HG02759 (cell line): ENCODE measurements at regions not wholly inside any gene's neighbourhood (a gene's known extent, or its start where the extent isn't known, plus 50 kb on each side); places are given as distances from the start of the nearest gene placed in this dataset.
"Not testable (repeated sequence)": the region's sequence is repeated elsewhere in the genome, so short reads cannot be mapped to it uniquely, and the experiment has no call there.

Source experiments
- ATAC-seq: cut with Tn5 transposase; IDR thresholded peaks from one replicate; pipeline ENCODE4 v1.9.1; 2021; ENCODE audit warnings: mild to moderate bottlenecking, moderate library complexity; ENCODE audit not compliant: unreplicated experiment

DNA sequence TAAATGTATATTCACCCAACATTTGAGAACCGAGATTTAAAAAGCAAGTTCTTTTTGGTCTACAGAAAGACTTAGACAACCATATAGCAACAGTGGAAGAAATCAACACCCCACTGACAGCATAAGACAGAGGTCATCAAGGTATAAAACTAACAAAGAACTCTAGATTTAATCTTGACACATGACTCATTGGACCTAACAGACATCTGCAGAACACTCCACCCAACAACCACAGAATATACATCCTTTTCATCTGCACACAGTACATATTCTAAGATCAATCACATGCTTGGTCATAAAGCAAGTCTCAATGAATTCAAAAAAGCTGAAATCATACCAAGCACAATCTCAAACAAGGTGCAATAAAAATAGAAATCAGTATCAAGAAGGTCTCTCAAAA is 65.8 kb downstream of the SPIN4 start:
- no peak for ATAC-seq

DNA sequence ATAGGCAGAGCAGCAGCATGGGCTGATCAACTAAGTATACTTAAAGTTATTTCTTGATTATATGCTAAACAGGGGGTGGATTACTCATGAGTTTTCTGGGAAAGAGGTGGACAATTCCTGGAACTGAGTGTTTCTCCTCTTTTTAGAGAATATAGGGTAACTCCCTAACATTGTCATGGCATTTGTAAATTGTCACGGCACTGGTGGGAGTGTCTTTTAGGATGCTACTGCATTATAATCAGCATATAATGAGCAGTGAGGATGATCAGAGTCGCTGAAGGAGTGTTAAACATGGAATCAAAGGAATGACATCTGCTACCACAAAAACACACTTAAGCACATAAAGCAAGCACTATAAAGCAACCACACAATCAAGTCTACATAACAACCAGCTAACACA is 66.5 kb downstream of the SPIN4 start:
- no peak for ATAC-seq

DNA sequence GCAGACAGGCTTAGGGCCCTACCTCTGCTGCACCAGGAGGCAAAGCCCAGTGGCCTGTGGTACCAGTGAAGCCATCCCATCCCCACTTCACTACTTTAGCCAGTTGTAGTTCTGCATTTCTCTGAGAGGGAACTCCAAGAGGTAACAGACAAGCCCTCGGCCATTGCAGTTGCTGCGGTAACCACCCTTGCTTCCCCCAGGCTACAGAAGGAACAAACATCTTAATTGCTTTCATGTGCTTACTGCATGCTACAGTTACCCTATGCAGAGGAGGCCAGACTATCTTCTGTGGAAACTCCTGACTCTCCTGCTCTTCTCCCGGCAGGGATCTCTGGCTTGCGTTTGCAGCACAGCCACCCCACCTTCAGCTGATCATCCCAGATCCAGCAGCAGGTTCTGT is 67.8 kb downstream of the SPIN4 start:
- ATAC-seq = no peak

DNA sequence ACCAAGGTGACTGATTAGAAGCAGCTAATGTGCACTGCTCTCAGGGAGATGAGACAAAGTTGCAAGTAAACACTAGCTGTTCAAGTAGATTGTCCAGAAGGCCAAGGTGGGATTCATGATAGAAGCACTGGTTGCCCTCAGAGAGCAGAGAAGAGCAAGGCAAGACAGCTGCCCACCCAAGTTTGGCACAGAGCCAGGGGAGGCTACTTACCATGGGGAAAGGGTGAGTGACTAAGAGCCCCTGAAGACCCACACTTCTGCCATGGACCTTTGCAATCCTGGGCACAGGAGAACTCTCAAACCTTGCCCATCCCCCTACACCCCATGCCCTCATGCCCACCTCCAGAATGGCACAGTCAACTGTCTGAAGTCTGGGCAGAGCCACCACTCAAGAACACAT is 68.3 kb downstream of the SPIN4 start:
- ATAC-seq = no peak

DNA sequence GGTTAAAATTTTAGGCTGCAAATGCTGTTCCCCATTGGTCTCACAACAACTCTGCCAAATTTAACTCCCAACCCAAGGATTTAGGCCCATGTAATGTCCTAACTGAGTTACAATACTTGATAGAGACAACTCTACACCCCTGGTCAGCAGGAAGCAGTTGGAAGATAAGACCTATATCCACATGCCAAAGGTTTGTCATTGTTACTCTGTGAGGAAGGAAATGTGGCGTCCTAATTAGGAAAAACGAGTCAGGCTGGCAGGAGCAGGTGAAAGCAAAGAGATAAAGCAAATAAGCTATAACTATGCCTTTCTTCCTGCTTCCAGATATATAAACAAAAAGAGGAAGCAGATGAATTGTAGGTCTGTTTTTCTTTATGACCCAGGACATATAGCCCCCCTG is 69.1 kb downstream of the SPIN4 start:
- no peak for ATAC-seq

DNA sequence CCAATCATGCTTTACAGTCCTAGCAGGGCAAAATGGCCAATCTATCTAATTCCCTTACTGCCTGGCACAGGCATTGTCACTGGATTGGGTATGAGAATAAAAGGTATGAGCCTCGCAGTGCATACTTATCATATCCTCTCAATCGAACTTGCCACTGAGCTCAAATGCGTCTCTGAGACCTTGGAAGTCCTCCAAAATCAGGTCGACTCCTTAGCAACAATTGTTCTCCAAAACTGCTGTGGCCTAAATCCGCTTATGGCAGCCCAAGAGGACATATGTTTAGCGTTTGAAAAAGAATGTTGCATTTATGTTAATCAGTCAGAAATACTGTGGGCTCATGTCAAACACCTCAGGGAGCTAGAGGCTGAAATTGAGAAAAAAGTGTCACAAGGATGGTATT is 69.7 kb downstream of the SPIN4 start:
- ATAC-seq = no peak

DNA sequence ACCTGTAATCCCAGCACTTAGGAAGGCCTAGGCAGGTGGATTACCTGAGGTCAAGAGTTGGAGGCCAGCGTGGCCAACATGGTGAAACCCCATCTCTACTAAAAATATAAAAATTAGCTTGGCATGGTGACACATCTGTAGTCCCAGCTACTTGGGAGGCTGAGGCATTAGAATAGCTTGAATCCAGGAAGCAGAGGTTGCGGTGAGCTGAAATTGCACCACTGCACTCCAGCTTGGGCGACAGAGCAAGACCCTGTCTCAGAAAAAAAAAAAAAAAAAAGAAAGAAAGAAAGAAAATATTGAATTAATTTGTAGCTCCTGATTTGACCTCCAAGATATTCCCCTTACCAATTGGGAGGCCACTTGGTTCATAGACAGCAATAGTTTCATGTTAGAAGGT is 73.7 kb downstream of the SPIN4 start:
- ATAC-seq = not testable (repeated sequence)

DNA sequence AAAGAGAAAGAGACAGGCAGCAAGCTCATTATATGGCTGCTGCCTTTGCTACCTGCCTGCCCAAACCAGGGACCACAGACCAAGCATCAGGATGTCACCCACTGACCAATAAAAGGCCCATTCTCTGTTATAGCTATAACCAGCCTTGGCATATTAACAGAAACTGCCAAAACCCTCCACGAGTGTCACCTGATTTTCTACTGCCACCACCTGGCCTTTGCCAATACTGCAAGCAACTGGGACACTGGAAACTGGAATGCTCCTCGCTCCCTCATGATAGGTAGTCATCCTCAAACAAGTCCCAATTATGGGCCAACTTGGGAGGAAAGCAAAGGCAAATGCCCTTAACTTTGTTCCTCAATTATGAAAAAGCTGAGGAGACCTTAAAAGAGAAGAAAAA is 76.0 kb downstream of the SPIN4 start:
- no peak for ATAC-seq

DNA sequence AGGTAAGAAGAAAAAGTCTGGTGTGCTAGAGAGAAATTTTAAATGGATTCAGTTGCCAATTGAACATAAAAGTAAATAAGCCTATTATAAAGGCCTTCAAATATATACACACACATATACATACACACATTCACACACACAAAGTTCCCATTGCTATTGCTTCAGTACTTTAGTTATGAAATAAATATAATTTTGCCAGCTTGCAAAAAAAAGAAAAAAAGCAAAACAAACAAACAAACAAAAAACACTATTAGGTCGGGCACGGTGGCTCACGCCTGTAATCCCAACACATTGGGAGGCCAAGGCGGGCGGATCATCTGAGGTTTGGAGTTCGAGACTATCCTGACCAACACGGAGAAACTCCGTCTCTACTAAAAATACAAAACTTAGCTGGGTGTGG is 80.3 kb downstream of the SPIN4 start:
- ATAC-seq = no peak

DNA sequence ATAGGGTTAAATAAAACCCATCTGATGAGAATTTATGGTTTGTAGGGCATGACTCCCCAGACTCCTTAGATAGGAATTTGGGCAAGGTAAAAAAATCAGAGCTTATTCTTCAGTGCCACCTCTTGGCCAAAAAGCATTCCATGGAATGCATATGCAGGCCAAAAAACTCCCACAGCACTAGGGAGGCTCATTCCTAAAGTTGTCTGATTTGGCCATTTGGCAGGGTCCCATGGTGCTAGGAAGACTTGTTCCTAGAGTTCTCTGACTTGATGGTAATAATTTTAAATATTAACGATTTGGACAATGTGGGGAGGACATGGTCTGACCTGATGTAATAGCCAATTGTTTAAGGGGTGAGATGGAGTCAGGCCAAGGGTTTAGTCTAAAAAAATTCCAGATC is 93.0 kb downstream of the SPIN4 start:
- no peak for ATAC-seq

DNA sequence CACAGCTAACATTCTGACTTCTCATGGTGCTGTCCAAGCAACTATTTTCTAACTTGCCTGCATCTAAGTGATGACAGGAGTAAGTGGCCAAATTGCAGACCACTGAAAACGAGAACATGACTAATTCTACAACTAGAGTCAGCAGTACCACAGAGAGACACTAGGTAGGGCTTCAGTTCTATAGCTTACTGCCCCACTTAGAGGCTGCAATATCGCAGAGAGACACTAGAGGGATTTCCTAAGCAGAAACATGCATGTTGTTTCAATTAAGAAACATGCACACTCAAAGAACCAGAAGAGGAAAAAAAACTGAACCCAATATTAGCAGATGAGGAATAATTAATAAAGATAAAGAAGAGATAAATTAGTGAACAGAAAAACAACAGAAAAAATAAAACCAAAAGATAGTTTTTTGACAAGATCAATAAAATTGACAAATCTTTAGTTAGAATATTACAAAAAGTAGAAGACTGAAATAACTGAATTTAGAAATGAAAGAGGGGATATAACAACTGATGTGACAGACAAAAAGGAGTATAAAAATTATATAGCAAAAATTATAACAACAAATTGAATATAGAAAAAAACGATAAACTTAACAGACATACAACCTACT is 100.8 kb downstream of the SPIN4 start:
- peak; percentile 100 for ATAC-seq

DNA sequence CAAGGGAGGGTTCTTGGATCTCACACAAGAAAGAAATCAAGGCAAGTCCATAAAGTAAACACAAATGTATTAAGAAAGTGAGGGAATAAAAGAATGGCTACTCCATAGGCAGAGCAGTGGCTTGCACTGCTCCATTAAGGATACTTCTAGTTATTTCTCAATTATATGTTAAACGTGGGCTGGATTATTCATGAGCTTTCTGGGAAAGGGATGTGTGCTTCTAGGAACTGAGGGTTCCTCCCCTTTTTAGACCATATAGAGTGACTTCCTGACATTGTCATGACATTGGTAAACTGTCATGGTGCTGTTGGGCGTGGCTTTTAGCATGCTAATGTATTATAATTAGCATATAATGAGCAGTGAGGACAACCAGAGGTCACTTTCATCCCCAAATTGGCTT is 108.4 kb downstream of the SPIN4 start:
- not testable (repeated sequence) for ATAC-seq

DNA sequence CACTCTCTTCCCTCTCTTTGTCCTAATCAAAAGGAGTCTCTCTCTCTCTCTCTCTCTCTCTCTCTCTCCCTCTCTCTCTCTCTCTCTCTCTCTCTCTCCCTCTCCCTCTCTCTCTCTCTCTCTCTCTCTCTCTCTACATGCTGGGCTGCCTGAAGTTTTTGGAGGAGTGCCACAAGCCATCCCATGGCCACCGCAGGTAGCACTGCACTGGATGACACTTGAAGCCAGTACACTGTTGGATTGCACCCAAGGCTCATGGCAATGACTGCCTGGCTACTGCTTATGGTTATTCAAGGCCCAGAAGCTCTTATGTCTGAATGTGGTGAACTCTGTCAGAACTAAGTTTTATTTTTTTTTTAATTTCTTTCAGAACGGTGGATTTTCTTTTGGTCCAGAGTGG is 115.2 kb downstream of the SPIN4 start:
- not testable (repeated sequence) for ATAC-seq

DNA sequence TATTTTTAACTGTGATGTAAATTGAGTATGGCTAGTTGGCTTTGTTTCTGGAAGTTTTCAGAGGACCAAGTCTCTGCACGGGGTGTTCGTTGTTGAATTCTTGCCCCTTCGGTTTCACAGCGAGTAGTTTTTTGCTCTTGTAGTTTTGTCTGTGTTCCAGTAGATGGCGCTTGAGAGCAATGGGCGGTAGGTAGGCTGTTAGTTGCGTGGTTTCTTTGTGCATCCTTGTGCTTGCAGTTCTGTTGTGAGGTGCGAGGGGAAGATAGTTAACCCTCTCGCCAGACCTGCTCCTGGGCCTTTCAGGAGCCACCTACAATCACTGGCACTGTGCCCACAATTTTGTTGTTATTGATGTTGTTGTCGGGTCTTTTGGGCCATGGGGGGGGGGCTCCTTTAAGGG is 118.1 kb downstream of the SPIN4 start:
- ATAC-seq = not testable (repeated sequence)

DNA sequence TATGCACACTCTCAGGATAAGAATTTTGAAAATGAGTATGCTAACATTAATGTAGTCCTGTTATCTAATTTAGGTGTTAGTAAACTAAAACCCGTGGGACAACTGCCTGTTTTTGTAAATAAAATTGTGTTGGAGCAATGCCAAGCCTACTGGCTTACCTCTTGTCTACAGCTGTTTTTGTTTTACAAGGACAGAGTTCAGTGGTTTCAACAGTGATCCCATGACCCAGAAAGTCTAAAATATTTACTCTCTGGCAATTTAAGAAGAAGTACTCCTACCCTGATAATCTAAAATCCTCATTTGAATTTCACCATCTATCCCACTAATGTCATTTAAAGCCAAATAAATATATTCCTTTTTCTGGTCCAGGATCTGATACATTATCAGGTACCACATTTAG is 132.9 kb downstream of the SPIN4 start:
- not testable (repeated sequence) for ATAC-seq

DNA sequence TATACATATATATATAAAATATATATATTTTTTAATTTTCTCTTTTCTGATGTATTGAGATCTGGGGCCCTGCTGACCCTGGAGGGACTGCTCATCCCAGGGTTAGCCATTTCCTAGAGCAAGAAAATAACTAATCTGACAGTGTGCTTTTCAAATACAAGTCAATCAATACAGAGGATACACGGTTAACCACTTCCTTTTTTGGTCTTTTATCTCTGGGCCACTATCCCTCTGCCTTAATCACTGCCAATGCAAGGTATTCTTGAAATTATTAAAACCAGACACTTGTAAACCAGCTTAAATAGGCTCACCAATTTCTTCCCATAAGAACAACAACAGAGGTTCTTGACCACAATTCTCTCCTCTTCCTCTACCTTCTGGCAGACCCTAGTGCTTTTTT is 133.6 kb downstream of the SPIN4 start:
- not testable (repeated sequence) for ATAC-seq

DNA sequence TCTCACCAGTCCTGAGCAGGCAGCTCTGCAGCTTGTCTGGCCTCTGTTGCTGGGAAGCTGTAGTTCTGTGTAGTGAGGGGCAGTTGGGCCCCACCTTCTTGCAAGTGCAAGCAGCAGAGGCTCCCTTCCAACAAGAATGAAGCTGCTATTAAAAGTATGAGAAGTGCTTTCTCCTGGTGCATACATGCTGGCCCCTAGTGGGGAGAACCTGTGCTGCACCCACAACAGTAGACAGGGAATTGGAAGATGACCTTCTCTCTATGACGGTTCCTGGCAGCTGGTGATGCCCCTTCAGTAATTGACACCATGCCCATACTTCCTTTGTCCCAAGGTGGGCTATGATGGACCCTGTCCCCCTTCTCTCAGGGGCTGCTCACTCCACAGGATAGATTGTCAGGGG is 141.5 kb downstream of the SPIN4 start:
- ATAC-seq = peak; percentile 60

DNA sequence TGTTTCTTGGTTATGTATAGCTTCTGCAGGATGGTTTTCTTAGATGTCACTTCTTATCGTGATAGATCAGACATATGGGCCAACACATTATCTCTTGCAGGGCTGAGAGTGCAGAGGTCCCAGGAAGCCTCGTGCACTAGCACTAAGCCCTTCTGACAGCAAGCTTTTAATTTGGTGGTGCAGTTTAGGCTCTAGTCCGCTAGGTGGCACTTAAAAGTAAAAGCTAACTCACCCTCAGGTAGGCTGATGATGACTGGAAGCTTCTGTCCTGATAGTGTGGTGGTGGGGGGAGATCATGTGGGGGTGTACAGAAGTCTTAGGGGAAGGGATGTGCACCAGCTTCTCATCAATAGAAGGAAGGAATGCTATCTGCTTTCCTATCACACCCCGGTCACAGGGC is 142.0 kb downstream of the SPIN4 start:
- peak; percentile 71 for ATAC-seq

DNA sequence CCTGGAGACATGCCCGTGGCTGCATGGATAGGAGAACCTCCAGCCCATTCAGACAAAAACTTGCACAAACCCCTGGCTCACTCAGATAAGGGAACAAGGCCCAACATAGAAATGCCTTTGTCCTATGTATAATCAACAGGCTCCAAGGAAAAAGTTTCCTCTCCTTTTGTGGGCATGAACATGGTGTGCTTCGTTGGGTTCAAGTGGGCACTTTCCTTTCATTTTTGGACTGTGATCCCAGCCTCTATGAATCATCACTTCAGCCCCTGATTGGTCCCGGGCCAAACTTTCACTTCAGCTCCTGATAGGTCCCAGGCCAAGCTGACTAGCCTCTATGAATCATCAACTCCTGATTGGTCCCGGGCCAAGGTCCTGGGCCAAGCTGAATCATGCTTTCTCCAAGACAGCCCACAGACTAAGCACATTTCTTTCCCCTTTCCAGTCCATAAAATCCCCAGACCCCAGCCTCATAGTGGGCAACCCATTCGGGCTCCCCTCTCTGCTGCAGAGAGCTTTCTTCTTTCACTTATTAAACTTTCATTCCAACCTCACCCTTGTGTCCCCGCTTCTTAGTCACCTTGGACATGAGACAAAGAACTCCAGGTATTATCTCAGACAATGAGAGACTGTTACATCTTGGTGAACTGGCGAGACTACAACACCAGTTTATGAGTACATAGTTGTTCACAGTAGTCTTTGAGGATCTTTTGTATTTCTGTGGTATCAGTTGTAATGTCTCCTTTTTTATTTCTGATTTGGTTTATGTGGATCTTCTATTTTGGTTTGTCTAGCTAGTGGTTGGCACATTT is 146.7 kb downstream of the SPIN4 start:
- not testable (repeated sequence) for ATAC-seq

DNA sequence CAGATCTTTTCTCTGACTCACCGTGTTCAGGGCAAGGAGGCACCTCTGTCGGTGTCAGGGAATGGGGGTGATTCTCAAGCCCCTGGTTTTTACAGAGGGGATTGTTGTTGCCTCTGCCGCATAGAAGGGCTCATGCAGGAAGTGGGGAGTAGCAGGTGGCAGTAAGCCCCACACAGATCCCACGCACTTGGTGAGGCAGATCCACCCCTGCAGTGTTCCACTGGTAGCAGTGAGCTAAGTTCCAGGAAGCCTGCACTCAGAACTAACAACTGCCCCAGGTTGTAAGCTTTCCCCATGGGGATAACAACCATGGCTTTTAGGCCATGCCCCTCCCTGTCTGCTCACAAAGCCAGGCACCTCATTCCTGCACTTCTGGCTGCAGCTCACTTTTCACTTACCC is 149.1 kb downstream of the SPIN4 start:
- not testable (repeated sequence) for ATAC-seq

DNA sequence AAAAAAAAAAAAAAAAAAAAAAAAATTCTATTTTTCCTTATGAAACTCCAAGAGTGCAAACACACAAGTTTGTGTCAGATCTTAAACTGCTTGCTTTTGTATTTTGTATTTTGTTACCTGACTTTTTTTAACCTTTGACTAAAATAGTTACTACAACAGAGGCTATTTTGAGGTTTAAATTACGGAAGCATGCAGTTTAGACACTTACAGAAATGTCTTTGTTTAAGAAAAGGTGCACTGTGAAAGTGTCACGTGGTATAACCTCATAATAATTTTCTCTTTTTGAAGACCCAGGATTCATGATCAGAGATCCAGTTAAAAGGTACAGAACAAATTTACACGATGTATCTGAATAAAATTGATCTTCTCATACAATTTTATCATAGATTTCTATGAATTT is 152.4 kb downstream of the SPIN4 start:
- not testable (repeated sequence) for ATAC-seq

DNA sequence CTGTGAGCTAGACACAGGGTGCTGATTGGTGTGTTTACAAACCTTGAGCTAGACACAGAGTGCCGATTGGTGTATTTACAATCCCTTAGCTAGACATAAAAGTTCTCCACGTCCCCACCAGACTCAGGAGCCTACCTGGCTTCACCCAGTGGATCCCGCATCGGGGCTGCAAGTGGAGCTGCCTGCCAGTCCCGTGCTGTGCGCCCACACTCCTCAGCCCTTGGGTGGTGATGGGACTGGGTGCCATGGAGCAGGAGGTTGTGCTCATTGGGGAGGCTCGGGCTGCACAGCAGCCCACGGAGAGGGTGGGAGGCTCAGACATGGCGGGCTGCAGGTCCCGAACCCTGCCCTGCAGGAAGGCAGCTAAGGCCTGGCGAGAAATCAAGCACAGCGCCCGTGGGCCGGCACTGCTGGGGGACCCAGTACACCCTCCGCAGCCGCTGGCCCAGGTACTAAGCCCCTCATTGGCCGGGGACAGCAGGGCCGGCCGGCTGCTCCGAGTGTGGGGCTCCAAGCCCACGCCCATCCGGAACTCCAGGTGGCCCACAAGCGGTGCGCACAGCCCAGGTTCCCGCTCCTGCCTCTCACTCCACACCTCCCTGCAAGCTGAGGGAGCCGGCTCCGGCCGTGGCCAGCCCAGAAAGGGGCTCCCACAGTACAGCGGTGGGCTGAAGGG is 158.6 kb downstream of the SPIN4 start:
- ATAC-seq = not testable (repeated sequence)
